Fibroblast of the aortic adventitia (primary cell): ENCODE measurements at regions not wholly inside any gene's neighbourhood (a gene's known extent, or its start where the extent isn't known, plus 50 kb on each side); places are given as distances from the start of the nearest gene placed in this dataset.
"Not testable (repeated sequence)": the region's sequence is repeated elsewhere in the genome, so short reads cannot be mapped to it uniquely, and the experiment has no call there.

ENCODE experiments used
- DNase-seq: peaks from one replicate; pipeline ENCODE4 v3.0.0-alpha.2; 2010; ENCODE audit warnings: low read depth
- H3K4me3 ChIP-seq: 2 replicates; pipeline ENCODE4 v1.5.1; 2011; ENCODE audit warnings: low read depth, mild to moderate bottlenecking, control low read depth, low read length, moderate library complexity
- CTCF ChIP-seq: IDR thresholded peaks from 2 replicates; pipeline ENCODE4 v1.5.1; 2011; ENCODE audit warnings: mild to moderate bottlenecking, low read length, control low read depth, inconsistent platforms; ENCODE audit not compliant: insufficient read depth

GRCh38 chr15:23869396-23869795 is 182.3 kb upstream of the NDN start:
- TF ChIP-seq CTCF: no peak
- no peak for DNase-seq
- no peak overlapping the region for H3K4me3 ChIP-seq

- H3K4me3 ChIP-seq, DNase-seq: not testable (repeated sequence)
These were observed 186.5 kb upstream of the NDN start for GRCh38 chr15:23873613-23874012.

GRCh38 chr15:23877502-23878412 is 190.7 kb upstream of the NDN start:
- no peak for DNase-seq
- H3K4me3 ChIP-seq: no peak overlapping the region
- TF ChIP-seq CTCF: peak; percentile 4

- no peak for TF ChIP-seq CTCF
- no peak overlapping the region for H3K4me3 ChIP-seq
- no peak for DNase-seq
These were observed 194.2 kb upstream of the NDN start for GRCh38 chr15:23881291-23881690.

- TF ChIP-seq CTCF: no peak
- H3K4me3 ChIP-seq: no peak overlapping the region
- DNase-seq: no peak
These were observed 203.1 kb upstream of the NDN start for GRCh38 chr15:23890218-23890617.

GRCh38 chr15:23897091-23897490 is 210.0 kb upstream of the NDN start:
- no peak for DNase-seq
- H3K4me3 ChIP-seq: no peak overlapping the region
- TF ChIP-seq CTCF: no peak

GRCh38 chr15:23897531-23897930 is 210.4 kb upstream of the NDN start:
- no peak for DNase-seq
- no peak for TF ChIP-seq CTCF
- no peak overlapping the region for H3K4me3 ChIP-seq
